Stimulated activated naive CD8-positive, alpha-beta T cell treated with anti-CD3 and anti-CD28 coated beads, Interleukin-15, amount 100 ng/mL, for 72 hours (primary cell): ENCODE measurements at regions not wholly inside any gene's neighbourhood (a gene's known extent, or its start where the extent isn't known, plus 50 kb on each side); places are given as distances from the start of the nearest gene placed in this dataset.

ENCODE experiments used
- ATAC-seq: fragments of 150-1000 bp; cut with Tn5 transposase; 2 replicates; pipeline ENCODE4 v1.10.0; 2021; ENCODE audit warnings: mild to moderate bottlenecking, moderate library complexity
- DNase-seq, 2 donors: peaks; one replicate each; pipeline ENCODE4 v3.0.0; 2021 to 2022
- H3K27ac Mint-ChIP-seq, 2 donors: one replicate each; pipeline ENCODE4 v1.8.0; 2022; ENCODE audit warnings: mild to moderate bottlenecking in 2 of 2, mixed read lengths in 2 of 2, moderate library complexity in 2 of 2
- H3K27me3 Mint-ChIP-seq: one replicate; pipeline ENCODE4 v1.8.0; 2022; ENCODE audit warnings: mixed read lengths
- H3K4me1 Mint-ChIP-seq: one replicate; pipeline ENCODE4 v1.8.0; 2022; ENCODE audit warnings: mild to moderate bottlenecking, mixed read lengths
- H3K4me3 Mint-ChIP-seq, 2 donors: one replicate each; pipeline ENCODE4 v1.8.0; 2022; ENCODE audit warnings: mild to moderate bottlenecking in 2 of 2, mixed read lengths in 2 of 2, moderate library complexity in 1 of 2
- H3K9me3 Mint-ChIP-seq, 2 donors: one replicate each; pipeline ENCODE4 v1.8.0; 2022; ENCODE audit warnings: mixed read lengths in 2 of 2

DNA sequence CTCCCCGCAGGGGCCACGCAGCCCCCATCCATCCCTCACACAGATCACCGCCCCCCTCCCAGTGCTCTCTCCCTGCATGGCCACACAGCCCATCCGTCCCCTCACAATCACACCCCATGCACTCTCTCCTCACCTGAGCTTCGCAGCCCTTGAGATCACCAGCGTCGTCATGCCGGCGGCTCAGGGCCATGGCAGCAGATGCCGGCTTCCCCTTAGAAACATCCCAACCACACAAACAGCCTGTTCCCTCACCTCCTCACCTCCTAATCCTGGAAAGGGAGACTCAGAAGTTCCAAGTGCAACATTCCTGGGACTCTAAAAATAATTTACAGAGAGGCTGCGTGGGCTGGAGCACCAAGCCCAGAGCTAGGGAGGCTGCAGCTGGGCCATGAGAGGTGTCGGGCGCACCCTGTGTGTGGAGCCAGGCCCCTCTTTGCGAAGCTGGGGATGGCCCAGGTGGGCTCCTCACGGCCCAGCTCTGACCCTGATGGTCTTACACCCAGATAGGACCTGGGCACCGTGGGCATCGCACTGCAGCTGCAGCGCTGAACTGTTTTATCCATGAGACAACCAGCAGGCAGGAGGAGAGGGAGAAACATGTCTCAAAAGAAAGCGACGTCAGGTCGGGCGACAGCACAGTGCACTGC, 125.3 kb downstream of the DLL1 start:
- Mint-ChIP-seq H3K27me3 (peaks cover 1% of the 10 kb centered on the region), H3K9me3 (peaks cover 17 to 20% of the 10 kb centered on the region in 2 donors), H3K27ac (peak overlapping the region in 1 of 2 donors; percentile 86), H3K4me3 (no peak overlapping the region), H3K4me1 (peaks cover 14% of the 10 kb centered on the region)
- DNase-seq, result no peak
- ATAC-seq, result peak; percentile 40

DNA sequence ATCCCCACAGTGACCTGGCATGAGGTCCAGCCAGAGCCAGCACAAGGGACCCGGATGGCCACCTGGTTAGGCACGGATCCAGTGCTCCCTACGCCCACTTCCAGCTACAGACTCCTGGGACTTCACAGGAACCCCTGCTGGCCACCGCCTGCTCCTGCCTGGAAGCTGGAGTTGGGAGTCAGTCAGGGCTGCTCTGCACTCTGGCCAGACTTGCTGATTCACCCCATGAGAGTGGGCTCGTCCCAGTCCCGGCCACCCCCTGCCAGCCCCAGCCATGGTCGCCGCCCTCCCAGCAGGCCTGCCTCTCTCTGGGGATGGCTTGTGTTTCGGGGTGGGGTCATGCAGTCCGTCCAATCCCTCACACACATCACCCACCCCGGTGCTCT, 125.8 kb downstream of the DLL1 start:
- H3K27ac Mint-ChIP-seq, result no peak overlapping the region
- no peak for DNase-seq
- H3K4me1 Mint-ChIP-seq, result peaks cover 14% of the 10 kb centered on the region
- H3K27me3 Mint-ChIP-seq, result no peaks in the 10 kb centered on the region
- no peak overlapping the region for H3K4me3 Mint-ChIP-seq
- no peak for ATAC-seq
- H3K9me3 Mint-ChIP-seq, result peaks cover 14 to 15% of the 10 kb centered on the region in 2 donors

DNA sequence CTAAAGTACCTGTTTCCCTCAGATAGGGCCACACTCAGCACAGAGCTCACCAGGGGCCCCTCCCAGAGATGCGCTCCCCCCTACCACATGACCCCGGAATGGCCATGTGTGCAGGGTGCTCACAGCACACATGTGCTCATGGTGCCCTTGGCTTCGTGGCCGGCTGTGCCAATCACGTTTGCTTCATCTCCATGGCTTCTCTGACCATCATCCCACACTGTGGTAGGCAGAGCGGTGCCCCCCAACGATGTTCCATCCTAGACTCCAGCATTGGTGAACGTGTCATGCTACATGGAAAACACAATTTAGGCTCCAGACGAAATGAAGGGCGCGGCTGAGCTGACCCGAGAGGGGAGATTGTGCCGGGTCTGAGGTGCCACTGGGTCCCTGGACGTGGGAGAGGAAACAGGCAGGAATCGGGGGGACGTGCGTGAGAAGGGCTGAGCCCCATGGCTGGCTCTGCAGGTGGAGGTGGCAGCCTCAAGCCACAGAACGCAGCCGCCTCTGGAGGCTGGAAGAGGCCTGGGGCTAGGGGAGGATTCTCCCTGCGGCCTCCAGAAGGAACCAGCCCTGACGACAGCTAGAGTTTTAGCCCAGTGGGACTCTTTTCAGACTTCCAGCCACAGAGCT, 126.5 kb downstream of the DLL1 start:
- ATAC-seq, result no peak
- no peak for DNase-seq
- peaks cover 13 to 14% of the 10 kb centered on the region in 2 donors for H3K9me3 Mint-ChIP-seq
- peaks cover 14% of the 10 kb centered on the region for H3K4me1 Mint-ChIP-seq
- H3K27me3 Mint-ChIP-seq, result no peaks in the 10 kb centered on the region
- H3K4me3 Mint-ChIP-seq, result no peak overlapping the region
- H3K27ac Mint-ChIP-seq, result no peak overlapping the region

- H3K27me3 Mint-ChIP-seq, result no peaks in the 10 kb centered on the region
- H3K9me3 Mint-ChIP-seq, result peaks cover 6 to 7% of the 10 kb centered on the region in 2 donors
- DNase-seq, result no peak
- no peak overlapping the region for H3K4me3 Mint-ChIP-seq
- ATAC-seq, result no peak
- H3K27ac Mint-ChIP-seq, result no peak overlapping the region
- peaks cover 14% of the 10 kb centered on the region for H3K4me1 Mint-ChIP-seq
These were observed 127.3 kb downstream of the DLL1 start for GRCh38 chr6:170163405-170164170.

GRCh38 chr6:170162775-170163404, 128.0 kb downstream of the DLL1 start:
- ATAC-seq, result no peak
- DNase-seq, result no peak
- Mint-ChIP-seq H3K9me3 (peaks cover 0 to under 1% of the 10 kb centered on the region in 2 donors), H3K4me3 (peak overlapping the region; percentile 19 to 33), H3K27me3 (no peaks in the 10 kb centered on the region), H3K27ac (peak overlapping the region in 1 of 2 donors; percentile 85), H3K4me1 (peaks cover 14% of the 10 kb centered on the region)

DNA sequence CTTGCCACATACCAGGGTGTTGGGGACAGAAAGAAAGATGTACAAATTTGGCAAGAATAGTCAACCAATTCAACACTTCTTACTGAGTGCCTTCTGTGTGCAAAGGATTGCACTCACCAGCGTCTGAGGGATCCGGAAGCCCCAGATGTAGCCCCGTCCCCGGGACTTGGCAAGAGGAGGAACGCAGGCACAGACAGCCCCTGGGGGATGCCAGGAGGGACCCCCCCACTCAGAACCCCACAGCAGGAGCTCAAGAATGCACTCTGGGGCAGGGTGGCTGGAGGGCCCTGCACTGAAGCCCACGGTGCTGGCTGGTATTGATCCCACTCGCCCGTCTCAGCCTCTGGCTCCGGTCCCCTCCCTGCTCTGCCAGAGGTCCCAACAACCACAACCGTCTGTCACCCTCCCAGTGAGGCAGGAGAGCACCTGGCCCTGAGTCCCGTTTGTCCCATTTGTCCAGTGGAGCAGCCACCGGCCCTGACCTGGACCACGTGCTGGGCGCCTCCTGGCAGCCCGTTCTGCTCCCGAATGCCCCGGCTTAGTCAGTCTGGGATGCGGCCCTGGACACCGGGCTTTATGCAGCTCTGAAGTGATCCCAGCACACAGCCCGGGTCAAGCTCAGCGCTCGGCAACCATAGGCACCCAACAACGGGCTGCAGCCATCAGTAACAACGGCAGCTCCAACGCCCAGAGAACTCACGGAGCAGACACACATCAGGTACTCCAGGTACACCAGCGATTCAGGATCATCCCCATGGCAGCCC, 128.7 kb downstream of the DLL1 start:
- no peaks in the 10 kb centered on the region for H3K9me3 Mint-ChIP-seq
- no peak overlapping the region for H3K27ac Mint-ChIP-seq

GRCh38 chr6:170160628-170161611, 130.0 kb downstream of the DLL1 start:
- no peak for DNase-seq
- H3K9me3 Mint-ChIP-seq, result no peaks in the 10 kb centered on the region
- ATAC-seq, result no peak
- no peak overlapping the region for H3K27ac Mint-ChIP-seq
- H3K27me3 Mint-ChIP-seq, result no peaks in the 10 kb centered on the region
- H3K4me3 Mint-ChIP-seq, result no peak overlapping the region
- peaks cover 14% of the 10 kb centered on the region for H3K4me1 Mint-ChIP-seq

More for the DNA sequence above, 128.7 kb downstream of the DLL1 start:
- no peaks in the 10 kb centered on the region for H3K27me3 Mint-ChIP-seq
- peaks cover 14% of the 10 kb centered on the region for H3K4me1 Mint-ChIP-seq
- ATAC-seq, result no peak
- peak overlapping the region in 1 of 2 donors; percentile 33 for H3K4me3 Mint-ChIP-seq
- DNase-seq, result no peak

DNA sequence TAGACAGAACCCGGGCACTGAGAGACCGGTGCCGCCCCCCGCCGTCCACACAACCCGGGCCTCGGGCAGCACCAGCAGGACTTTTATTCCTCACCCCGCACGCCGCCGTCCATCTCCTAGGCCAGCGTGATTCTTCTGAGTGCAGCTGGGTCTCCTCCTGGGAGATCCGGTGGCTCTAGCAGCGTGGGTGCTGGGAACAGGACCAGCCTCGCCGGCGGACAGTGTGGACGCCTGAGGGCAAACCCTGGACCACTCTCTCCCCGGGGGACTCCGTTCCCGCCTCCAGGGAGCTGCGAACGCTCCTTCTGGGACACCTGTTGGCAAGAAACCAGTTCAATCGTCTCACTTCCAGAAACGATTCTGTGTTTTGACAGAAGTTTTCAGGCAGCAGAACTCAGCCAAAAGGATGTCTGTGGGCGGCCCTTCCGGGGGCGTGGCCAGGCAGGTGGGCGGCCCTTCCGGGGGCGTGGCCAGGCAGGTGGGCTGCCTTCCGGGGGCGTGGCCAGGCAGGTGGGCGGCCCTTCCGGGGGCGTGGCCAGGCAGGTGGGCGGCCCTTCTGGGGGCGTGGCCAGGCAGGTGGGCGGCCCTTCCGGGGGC, 130.7 kb downstream of the DLL1 start:
- no peaks in the 10 kb centered on the region for H3K27me3 Mint-ChIP-seq
- H3K9me3 Mint-ChIP-seq, result no peaks in the 10 kb centered on the region
- ATAC-seq, result no peak
- H3K4me3 Mint-ChIP-seq, result no peak overlapping the region
- H3K27ac Mint-ChIP-seq, result no peak overlapping the region
- H3K4me1 Mint-ChIP-seq, result peaks cover 14% of the 10 kb centered on the region
- DNase-seq, result peak in 1 of 2 donors; percentile 33

DNA sequence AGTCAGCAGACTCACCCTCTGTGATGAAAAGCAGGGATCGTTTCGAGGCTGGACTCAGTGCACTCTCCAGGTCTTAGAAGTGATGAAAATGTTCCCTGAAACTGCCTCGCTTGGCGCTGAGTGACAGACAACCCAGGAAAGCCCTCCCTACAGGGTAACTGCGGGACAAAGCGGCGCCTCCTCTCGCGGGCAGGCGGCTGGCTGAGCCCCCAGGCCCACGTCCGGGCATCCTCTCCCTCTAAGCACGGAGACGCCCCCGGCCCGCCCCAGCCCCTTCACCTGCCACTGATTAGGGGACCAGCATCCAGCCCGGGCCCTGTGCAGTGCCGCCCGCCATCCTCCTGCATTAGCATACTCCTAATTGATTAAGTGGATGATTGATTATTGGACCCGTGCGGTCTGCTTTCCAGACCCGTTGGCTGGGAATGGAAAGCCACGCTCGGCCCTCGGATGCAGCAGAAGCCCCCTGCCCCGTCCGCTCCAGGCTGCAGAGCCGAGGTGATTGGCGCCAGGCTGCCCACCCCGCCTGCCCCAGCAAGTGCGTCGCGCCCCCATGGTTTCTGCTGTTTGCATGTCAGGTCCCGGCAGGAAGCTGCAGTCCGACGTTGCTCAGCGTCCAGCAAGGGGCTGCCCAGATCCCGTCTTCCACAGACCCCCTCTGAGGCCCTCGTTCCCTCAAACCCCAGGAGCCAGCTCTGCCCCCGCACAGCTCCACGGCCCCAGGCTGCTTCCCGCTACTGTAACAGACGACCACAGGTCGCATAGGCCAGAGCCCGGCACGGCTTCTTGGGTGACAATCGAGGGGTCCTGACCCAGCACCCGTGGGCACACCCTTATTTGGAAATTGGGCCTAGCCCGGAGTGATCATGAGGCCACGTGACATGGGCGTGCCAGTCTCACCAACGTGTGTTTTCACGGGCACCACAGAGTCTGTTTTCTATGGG, 131.6 kb downstream of the DLL1 start:
- Mint-ChIP-seq H3K4me3 (peak overlapping the region in 1 of 2 donors; percentile 41), H3K27ac (peak overlapping the region in 1 of 2 donors; percentile 59), H3K27me3 (peaks cover under 1% of the 10 kb centered on the region), H3K4me1 (peaks cover 14% of the 10 kb centered on the region), H3K9me3 (no peaks in the 10 kb centered on the region)
- DNase-seq, result no peak
- peak; percentile 27 for ATAC-seq

- ATAC-seq (no peak), DNase-seq (no peak)
- peaks cover 8% of the 10 kb centered on the region for H3K27me3 Mint-ChIP-seq
- peak overlapping the region in 1 of 2 donors; percentile 63 for H3K27ac Mint-ChIP-seq
- H3K4me1 Mint-ChIP-seq, result peaks cover 22% of the 10 kb centered on the region
- H3K9me3 Mint-ChIP-seq, result no peaks in the 10 kb centered on the region
- no peak overlapping the region for H3K4me3 Mint-ChIP-seq
These were observed 132.4 kb downstream of the DLL1 start for GRCh38 chr6:170158296-170159021.

DNA sequence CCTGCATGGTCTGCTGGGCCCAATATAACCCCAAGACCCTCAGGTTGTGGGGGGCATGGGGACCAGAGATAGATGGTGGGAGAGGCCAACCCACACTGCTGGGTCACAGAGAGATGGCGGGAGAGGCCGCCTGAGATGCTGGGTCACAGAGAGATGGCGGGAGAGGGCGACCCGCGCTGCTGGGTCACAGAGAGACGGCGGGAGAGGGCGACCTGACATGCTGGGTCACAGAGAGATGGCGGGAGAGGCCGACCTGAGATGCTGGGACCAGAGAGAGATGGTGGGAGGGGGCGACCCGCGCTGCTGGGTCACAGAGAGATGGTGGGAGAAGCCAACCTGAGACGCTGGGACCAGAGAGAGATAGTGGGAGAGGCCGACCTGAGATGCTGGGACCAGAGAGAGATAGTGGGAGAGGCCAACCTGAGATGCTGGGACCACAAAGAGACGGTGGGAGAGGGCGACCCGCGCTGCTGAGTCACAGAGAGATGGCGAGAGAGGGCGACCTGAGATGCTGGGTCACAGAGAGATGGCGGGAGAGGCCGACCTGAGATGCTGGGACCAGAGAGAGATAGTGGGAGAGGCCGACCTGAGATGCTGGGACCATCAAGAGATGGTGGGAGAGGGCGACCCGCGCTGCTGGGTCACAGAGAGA, 133.2 kb downstream of the DLL1 start:
- ATAC-seq, result no peak
- Mint-ChIP-seq H3K27me3 (peaks cover 8% of the 10 kb centered on the region), H3K4me1 (peaks cover 25% of the 10 kb centered on the region), H3K27ac (peak overlapping the region in 1 of 2 donors; percentile 41), H3K4me3 (no peak overlapping the region), H3K9me3 (no peaks in the 10 kb centered on the region)
- no peak for DNase-seq
